ENCODE measurements at regions not wholly inside any gene's neighbourhood (a gene's known extent, or its start where the extent isn't known, plus 50 kb on each side); places are given as distances from the start of the nearest gene placed in this dataset.

DNA sequence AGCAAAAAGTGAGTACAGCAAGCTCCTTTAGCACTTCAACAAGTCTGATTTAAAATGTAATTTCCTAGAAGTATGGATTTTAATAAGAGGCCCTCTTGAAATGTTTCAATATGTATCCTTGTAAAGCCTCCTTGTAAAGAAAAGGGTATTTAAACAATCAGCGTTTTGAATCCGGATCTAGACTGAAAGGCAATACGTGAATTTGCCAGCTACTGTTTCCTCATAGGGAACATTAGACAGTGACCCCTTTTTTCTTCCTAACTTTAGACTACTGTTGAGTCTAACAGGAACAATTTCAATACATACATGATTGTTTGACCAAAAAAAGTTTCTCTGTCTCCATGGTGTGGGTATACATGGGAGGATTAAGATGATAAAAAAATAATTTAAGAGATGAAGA lies 395.0 kb downstream of the TFAP2A start:
- TF ChIP-seq, protein P1, sequence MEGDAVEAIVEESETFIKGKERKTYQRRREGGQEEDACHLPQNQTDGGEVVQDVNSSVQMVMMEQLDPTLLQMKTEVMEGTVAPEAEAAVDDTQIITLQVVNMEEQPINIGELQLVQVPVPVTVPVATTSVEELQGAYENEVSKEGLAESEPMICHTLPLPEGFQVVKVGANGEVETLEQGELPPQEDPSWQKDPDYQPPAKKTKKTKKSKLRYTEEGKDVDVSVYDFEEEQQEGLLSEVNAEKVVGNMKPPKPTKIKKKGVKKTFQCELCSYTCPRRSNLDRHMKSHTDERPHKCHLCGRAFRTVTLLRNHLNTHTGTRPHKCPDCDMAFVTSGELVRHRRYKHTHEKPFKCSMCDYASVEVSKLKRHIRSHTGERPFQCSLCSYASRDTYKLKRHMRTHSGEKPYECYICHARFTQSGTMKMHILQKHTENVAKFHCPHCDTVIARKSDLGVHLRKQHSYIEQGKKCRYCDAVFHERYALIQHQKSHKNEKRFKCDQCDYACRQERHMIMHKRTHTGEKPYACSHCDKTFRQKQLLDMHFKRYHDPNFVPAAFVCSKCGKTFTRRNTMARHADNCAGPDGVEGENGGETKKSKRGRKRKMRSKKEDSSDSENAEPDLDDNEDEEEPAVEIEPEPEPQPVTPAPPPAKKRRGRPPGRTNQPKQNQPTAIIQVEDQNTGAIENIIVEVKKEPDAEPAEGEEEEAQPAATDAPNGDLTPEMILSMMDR (IDR thresholded peaks at IDR 0.05; ENCODE audit: borderline replicate concordance, insufficient read depth, low read depth, low read length): no peak
- no peak overlapping the region for H3K4me3 ChIP-seq (ENCODE audit: low read depth, low read length)

DNA sequence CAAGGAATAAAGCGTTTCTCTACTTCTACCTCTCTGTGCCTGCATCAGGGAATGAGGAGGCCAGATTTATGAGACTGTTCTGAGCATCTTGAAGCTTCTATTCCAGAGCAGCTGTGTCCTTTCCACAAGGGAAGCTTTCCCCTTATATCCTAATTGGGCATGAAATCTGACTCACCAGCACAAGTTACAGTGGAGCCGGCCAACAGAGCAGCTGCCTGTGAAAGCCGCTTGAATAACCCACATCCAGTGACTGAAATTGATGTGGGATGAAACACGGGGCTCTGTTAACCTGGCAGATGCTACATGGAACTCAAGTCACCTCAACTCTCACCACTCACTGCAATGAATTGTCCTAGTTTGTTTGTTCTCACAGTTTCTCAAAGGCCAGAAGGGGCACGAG lies 400.3 kb downstream of the TFAP2A start:
- TF ChIP-seq, protein P1 (IDR thresholded peaks at IDR 0.05; ENCODE audit: borderline replicate concordance, insufficient read depth, low read depth, low read length): no peak
- H3K4me3 ChIP-seq (ENCODE audit: low read depth, low read length): no peak overlapping the region

DNA sequence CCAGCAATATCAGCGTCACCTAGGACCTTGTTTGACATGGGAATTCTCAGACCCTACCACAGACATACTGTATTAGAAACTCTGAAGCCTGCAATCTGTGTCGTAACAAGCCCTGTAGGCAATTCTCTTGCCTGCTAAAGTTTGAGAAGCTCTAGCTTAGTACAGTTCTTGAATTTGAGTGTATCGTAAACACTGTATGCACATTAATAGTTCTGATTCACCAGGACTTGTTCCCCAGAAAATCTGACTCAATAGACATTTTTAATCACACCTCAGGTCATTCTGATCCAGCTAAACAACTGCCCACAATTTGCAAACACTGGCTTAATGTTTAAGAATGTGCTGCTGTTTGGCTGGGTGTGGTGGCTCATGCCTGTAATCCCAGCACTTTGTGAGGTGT lies 414.3 kb downstream of the TFAP2A start:
- H3K4me3 ChIP-seq (ENCODE audit: low read depth, low read length): no peak overlapping the region
- TF ChIP-seq, protein P1 (IDR thresholded peaks at IDR 0.05; ENCODE audit: borderline replicate concordance, insufficient read depth, low read depth, low read length): no peak

DNA sequence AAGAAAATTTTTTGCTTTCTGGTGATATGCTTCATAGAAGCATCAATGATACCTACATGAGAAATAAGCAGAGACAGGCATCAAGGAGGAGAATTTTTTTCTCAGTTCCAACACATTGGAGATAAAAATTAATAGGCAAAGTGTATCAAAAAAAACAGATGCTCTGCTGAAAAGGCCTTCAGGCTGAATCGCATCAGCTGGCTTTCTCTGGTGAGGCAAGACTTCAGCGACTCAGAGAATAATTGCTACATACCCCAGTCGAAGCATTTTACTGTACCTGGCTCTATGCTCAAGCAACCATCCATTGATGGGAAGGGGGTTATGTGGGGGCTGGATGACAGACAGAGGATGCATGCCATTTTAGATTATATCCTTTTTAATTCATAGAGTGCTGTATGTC lies 415.1 kb downstream of the TFAP2A start:
- H3K4me3 ChIP-seq (ENCODE audit: low read depth, low read length): no peak overlapping the region
- TF ChIP-seq, protein P1 (IDR thresholded peaks at IDR 0.05; ENCODE audit: borderline replicate concordance, insufficient read depth, low read depth, low read length): no peak

DNA sequence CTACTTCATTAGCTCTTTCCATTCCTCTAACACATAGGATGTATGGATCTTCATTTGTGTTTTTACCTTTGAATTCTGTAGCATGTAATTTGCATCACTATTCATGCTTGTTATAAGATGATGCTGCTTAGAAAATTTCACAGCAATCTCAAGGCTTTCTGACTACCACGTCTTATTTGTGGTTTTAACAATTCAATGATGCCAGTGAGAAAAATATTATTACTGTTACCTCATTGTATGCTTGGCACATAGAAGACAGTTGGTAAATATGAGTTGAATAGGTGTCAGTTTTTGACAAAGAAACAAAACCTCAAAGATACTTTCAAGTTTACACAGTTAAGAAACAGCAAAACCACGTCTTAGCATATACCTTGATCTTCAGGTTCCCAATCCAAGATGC lies 428.6 kb downstream of the TFAP2A start:
- H3K4me3 ChIP-seq (ENCODE audit: low read depth, low read length): no peak overlapping the region
- TF ChIP-seq, protein P1 (IDR thresholded peaks at IDR 0.05; ENCODE audit: borderline replicate concordance, insufficient read depth, low read depth, low read length): no peak

DNA sequence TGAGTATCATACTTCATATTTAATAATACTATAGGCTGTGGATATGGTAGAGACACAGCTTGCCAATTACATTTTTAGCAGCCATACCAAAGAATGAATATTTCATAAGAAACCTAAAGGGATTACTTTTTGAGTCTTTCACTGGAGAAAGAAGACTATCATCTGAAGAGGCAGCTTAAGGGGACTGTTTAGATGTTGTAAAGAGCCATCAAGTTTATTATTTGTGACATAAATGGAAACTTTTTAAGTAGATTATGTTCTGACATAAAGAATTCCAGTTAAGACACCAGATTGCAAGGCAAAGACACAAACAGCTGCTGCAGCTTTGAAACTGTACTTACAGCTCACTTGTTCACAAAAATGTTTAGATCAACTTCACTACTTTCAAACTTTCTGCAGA lies 429.4 kb downstream of the TFAP2A start:
- TF ChIP-seq, protein P1 (IDR thresholded peaks at IDR 0.05; ENCODE audit: borderline replicate concordance, insufficient read depth, low read depth, low read length): no peak
- H3K4me3 ChIP-seq (ENCODE audit: low read depth, low read length): no peak overlapping the region

DNA sequence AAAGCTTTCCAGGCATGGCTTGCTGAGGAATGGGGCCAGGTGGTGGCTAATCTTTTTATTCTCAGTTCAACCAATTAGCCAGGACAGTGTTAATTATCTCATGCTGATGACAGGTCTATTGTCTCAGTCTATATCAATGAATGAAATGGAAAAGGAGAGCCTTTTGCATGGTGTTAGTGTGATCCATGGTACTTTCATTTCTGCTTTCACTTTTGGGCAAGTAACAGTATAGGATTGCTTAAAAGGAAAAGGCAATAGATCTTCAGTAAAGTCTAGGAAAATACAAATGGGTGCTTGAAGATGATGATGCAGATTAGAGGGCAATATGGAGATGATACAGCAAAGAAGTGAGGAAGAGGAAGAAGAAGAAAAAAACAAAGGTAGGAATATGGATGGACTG lies 430.3 kb downstream of the TFAP2A start:
- no peak overlapping the region for H3K4me3 ChIP-seq (ENCODE audit: low read depth, low read length)
- TF ChIP-seq, protein P1 (IDR thresholded peaks at IDR 0.05; ENCODE audit: borderline replicate concordance, insufficient read depth, low read depth, low read length): no peak
